GM21528 (cell line): ENCODE measurements at regions not wholly inside any gene's neighbourhood (a gene's known extent, or its start where the extent isn't known, plus 50 kb on each side); places are given as distances from the start of the nearest gene placed in this dataset.
"Not testable (repeated sequence)": the region's sequence is repeated elsewhere in the genome, so short reads cannot be mapped to it uniquely, and the experiment has no call there.

ENCODE experiments used
- ATAC-seq: cut with Tn5 transposase; IDR thresholded peaks from one replicate; pipeline ENCODE4 v1.9.1; 2021; ENCODE audit warnings: mild to moderate bottlenecking, moderate library complexity; ENCODE audit not compliant: unreplicated experiment, low FRiP score

- ATAC-seq: no peak
These were observed 104.6 kb downstream of the ZBTB18 start for GRCh38 chr1:244155661-244156060.

- not testable (repeated sequence) for ATAC-seq
These were observed 105.5 kb downstream of the ZBTB18 start for GRCh38 chr1:244156617-244157016.

GRCh38 chr1:244157731-244158438 is 106.8 kb downstream of the ZBTB18 start:
- no peak for ATAC-seq

GRCh38 chr1:244159646-244160045 is 108.6 kb downstream of the ZBTB18 start:
- no peak for ATAC-seq

GRCh38 chr1:244160455-244161235 is 109.6 kb downstream of the ZBTB18 start:
- no peak for ATAC-seq

- no peak for ATAC-seq
These were observed 110.1 kb downstream of the ZBTB18 start for GRCh38 chr1:244161236-244161510.

- ATAC-seq: no peak
These were observed 111.9 kb downstream of the ZBTB18 start for GRCh38 chr1:244162786-244163530.

GRCh38 chr1:244163861-244164510 is 112.9 kb downstream of the ZBTB18 start:
- no peak for ATAC-seq

GRCh38 chr1:244164511-244164890 is 113.4 kb downstream of the ZBTB18 start:
- no peak for ATAC-seq

- no peak for ATAC-seq
These were observed 113.9 kb downstream of the ZBTB18 start for GRCh38 chr1:244165021-244165420.

- no peak for ATAC-seq
These were observed 114.6 kb downstream of the ZBTB18 start for GRCh38 chr1:244165701-244166100.

- no peak for ATAC-seq
These were observed 120.3 kb downstream of the ZBTB18 start for GRCh38 chr1:244171241-244171985.

GRCh38 chr1:244173240-244173639 is 122.2 kb downstream of the ZBTB18 start:
- ATAC-seq: no peak

GRCh38 chr1:244173769-244174168 is 122.7 kb downstream of the ZBTB18 start:
- ATAC-seq: no peak

GRCh38 chr1:244174922-244175521 is 123.9 kb downstream of the ZBTB18 start:
- ATAC-seq: no peak

- ATAC-seq: no peak
These were observed 125.1 kb downstream of the ZBTB18 start for GRCh38 chr1:244176201-244176600.

GRCh38 chr1:244180256-244180655 is 129.2 kb downstream of the ZBTB18 start:
- ATAC-seq: no peak

- ATAC-seq: no peak
These were observed 130.8 kb downstream of the ZBTB18 start for GRCh38 chr1:244181867-244182266.

- no peak for ATAC-seq
These were observed 132.0 kb downstream of the ZBTB18 start for GRCh38 chr1:244183037-244183436.

GRCh38 chr1:244186372-244186771 is 135.3 kb downstream of the ZBTB18 start:
- ATAC-seq: no peak
